ENCODE measurements at regions not wholly inside any gene's neighbourhood (a gene's known extent, or its start where the extent isn't known, plus 50 kb on each side); places are given as distances from the start of the nearest gene placed in this dataset.
A peak's percentile ranks its signal among the peaks of the same experiment; 100 is the strongest.
"Not testable (repeated sequence)": the region's sequence is repeated elsewhere in the genome, so short reads cannot be mapped to it uniquely, and the experiment has no call there.

GRCh38 chr5:36505021-36505420 is 101.4 kb upstream of the SLC1A3 start:
- in situ Hi-C loops (cut with HindIII; ENCODE audit: low pct_unique_long_range_greater_than_20kb, low sequenced_read_pairs), result no loop called here

GRCh38 chr5:36507332-36507952 is 99.0 kb upstream of the SLC1A3 start:
- ChIA-PET CTCF (interaction anchor here (1.2 kb wide), 1 partner anchor 92 kb away, joined by 3 read pairs; no protein-coding TSS in a partner anchor), POLR2A (interaction anchor here (0.6 kb wide), 1 partner anchor 15 kb away, joined by 11 read pairs; no protein-coding TSS in a partner anchor)
- no peaks in the 10 kb centered on the region for H3K27me3 ChIP-seq (ENCODE audit: control insufficient read depth, insufficient read depth, low read length)
- TF ChIP-seq REST (IDR thresholded peaks at IDR 0.05; ENCODE audit: insufficient read depth in 1 of 2, low read depth in 2 of 2, low read length in 1 of 2) (no peak), CTCF (IDR thresholded peaks at IDR 0.05) (peak; percentile 90)
- H3K4me3 ChIP-seq (ENCODE audit: low read depth in 2 of 2, low read length in 2 of 2), result no peak overlapping the region
- no peaks in the 10 kb centered on the region for H3K36me3 ChIP-seq (ENCODE audit: control insufficient read depth, insufficient read depth, low read length)
- no peaks in the 10 kb centered on the region for H3K4me1 ChIP-seq (ENCODE audit: control insufficient read depth, insufficient read depth, low read length)
- BruUV-seq (replicated peaks), result no TSS peak
- in situ Hi-C loops (cut with HindIII; ENCODE audit: low pct_unique_long_range_greater_than_20kb, low sequenced_read_pairs), result no loop called here
- DNase-seq (ENCODE audit: low read depth, low spot score), result peak; percentile 33
- intact Hi-C loops (cut with micrococcal nuclease; ENCODE audit: unreplicated experiment), result loop anchor here (2.0 to 5.0 kb wide), 3 partner anchors 93 to 240 kb away; no protein-coding TSS in a partner anchor
- H3K27ac ChIP-seq (ENCODE audit: low read length), result no peak overlapping the region
- peak; percentile 77; the same call in 1 of the 2 replicates for ATAC-seq
- H3K9me3 ChIP-seq (ENCODE audit: control insufficient read depth, insufficient read depth, low read depth, low read length), result no peaks in the 10 kb centered on the region

More at GRCh38 chr5:36505021-36505420, 101.4 kb upstream of the SLC1A3 start:
- POLR2A ChIA-PET, result interaction anchor here (0.7 kb wide), 1 partner anchor 250 kb away, joined by 3 read pairs; no protein-coding TSS in a partner anchor
- H3K4me3 ChIP-seq (ENCODE audit: low read depth in 2 of 2, low read length in 2 of 2), result no peak overlapping the region
- H3K27me3 ChIP-seq (ENCODE audit: control insufficient read depth, insufficient read depth, low read length), result peaks cover 2% of the 10 kb centered on the region; the same call in 1 of the 2 replicates
- no peak for DNase-seq (ENCODE audit: low read depth, low spot score)
- no peaks in the 10 kb centered on the region for H3K36me3 ChIP-seq (ENCODE audit: control insufficient read depth, insufficient read depth, low read length)
- no TSS peak for BruUV-seq (replicated peaks)
- H3K27ac ChIP-seq (ENCODE audit: low read length), result no peak overlapping the region
- TF ChIP-seq SIN3A (IDR thresholded peaks at IDR 0.05; ENCODE audit: borderline replicate concordance, insufficient read depth, low read depth, low read length) (no peak), TCF7L2 (IDR thresholded peaks at IDR 0.05; ENCODE audit: low read depth, low read length) (no peak), REST (IDR thresholded peaks at IDR 0.05; ENCODE audit: insufficient read depth in 1 of 2, low read depth in 2 of 2, low read length in 1 of 2) (no peak), CTCF (IDR thresholded peaks at IDR 0.05) (no peak), POLR2AphosphoS5 (IDR thresholded peaks at IDR 0.05; ENCODE audit: low read depth, low read length) (no peak)
- intact Hi-C loops (cut with micrococcal nuclease; ENCODE audit: unreplicated experiment), result loop anchor here (5.0 kb wide), 2 partner anchors 187 to 238 kb away; no protein-coding TSS in a partner anchor
- no peaks in the 10 kb centered on the region for H3K9me3 ChIP-seq (ENCODE audit: control insufficient read depth, insufficient read depth, low read depth, low read length)
- no peaks in the 10 kb centered on the region for H3K4me1 ChIP-seq (ENCODE audit: control insufficient read depth, insufficient read depth, low read length)
- no peak for ATAC-seq
- CTCF ChIA-PET, result interaction anchor here (0.6 kb wide), 1 partner anchor 188 kb away, joined by 4 read pairs; no protein-coding TSS in a partner anchor

GRCh38 chr5:36508331-36508730 is 98.1 kb upstream of the SLC1A3 start:
- H3K27ac ChIP-seq (ENCODE audit: low read length); H3K27me3 ChIP-seq (ENCODE audit: control insufficient read depth, insufficient read depth, low read length); ATAC-seq; in situ Hi-C loops (cut with HindIII; ENCODE audit: low pct_unique_long_range_greater_than_20kb, low sequenced_read_pairs); H3K36me3 ChIP-seq (ENCODE audit: control insufficient read depth, insufficient read depth, low read length); DNase-seq (ENCODE audit: low read depth, low spot score); POLR2A ChIA-PET; H3K9me3 ChIP-seq (ENCODE audit: control insufficient read depth, insufficient read depth, low read depth, low read length); H3K4me1 ChIP-seq (ENCODE audit: control insufficient read depth, insufficient read depth, low read length); H3K4me3 ChIP-seq (ENCODE audit: low read depth in 2 of 2, low read length in 2 of 2); BruUV-seq (replicated peaks): not testable (repeated sequence)
- intact Hi-C loops (cut with micrococcal nuclease; ENCODE audit: unreplicated experiment), result loop anchor here (5.0 kb wide), 2 partner anchors 184 to 241 kb away; no protein-coding TSS in a partner anchor
- CTCF ChIA-PET, result interaction anchor here (1.2 kb wide), 1 partner anchor 93 kb away, joined by 3 read pairs; no protein-coding TSS in a partner anchor

Measured in Panc1 (cell line).